NCI-H1092 (cell line): ENCODE measurements at regions not wholly inside any gene's neighbourhood (a gene's known extent, or its start where the extent isn't known, plus 50 kb on each side); places are given as distances from the start of the nearest gene placed in this dataset.
"Not testable (repeated sequence)": the region's sequence is repeated elsewhere in the genome, so short reads cannot be mapped to it uniquely, and the experiment has no call there.

Source experiments
- DNase-seq: peaks from one replicate; lab custom pipeline; 2025; lab: John Stamatoyannopoulos, UW

DNA sequence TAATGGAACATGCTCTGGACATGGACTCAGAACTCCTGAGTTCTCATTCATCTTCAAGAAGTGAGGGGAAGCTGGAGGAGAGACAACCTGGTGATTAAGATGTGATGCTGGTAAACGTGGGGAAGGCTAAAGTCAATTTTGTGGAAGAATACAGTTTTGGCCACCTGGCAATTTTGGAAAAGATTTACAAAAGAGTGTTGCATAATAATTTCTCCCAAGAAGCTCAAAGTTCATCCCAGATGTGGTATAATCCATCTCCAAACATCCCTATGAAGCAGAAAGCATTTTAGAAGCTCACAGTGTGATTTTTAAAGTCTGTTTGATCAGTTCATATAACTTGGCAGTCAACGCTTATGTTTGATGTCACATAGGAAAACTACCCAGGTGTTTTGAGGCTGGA lies 208.7 kb downstream of the LMX1A start:
- DNase-seq: no peak

DNA sequence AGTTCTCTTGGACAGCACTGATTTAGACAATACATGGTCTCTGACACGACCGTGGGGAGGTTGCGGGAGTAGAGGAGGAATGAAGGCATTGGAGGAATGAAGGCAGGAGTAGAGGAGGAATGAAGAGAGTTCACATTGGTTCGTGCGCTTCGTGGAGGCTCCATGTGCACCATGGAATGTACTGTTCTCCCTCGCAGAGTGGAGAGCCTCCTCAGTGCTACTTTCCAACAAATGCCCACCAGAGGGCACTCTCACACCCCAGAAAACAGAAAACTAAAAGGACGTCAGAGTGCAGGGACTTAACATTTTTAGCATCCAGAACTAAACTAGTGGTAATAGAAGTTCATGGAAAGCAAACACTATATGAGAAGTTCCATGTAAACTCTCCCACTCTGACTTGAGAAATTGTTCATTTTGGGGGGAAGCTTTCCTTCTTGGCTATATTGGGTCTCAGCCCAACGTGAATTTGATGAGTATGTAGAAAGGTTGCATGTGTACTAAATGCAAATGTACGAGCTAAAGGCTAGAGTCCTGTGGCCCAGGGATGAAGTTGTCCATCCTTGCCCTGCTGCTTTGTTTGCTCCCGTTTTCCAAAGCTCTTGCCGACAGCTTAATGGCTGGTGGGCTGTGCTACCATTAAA lies 211.6 kb downstream of the LMX1A start:
- DNase-seq: peak; percentile 63

DNA sequence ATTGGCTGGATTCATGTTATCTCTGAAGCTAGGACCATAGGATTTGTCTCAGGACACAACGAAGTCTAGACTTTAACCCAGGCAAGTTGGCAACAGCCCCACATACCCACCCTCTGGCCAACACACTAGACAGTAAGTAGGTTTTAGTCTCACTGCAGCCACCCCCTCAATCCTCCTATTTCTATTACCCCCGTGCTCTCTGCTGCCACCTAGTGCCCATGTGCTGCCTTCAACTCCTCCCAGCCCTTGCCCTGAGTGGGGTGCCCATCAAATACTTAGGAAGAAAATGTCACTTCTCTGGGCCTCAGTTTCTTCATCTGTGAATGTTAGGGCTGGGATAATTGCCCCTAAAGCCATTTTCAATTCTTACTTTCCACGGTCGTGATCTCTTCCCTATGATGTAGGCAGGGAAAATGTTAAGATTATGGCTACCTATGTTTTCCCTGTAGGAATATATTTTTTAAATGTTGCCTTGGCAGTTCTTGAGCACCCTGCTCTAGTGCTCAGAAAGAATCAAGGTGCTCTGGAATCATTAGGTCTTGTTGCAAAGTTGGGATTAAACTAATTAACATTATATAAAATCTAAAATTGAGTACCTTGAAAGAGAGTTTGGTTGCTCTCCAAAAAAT lies 213.0 kb downstream of the LMX1A start:
- peak; percentile 6 for DNase-seq

DNA sequence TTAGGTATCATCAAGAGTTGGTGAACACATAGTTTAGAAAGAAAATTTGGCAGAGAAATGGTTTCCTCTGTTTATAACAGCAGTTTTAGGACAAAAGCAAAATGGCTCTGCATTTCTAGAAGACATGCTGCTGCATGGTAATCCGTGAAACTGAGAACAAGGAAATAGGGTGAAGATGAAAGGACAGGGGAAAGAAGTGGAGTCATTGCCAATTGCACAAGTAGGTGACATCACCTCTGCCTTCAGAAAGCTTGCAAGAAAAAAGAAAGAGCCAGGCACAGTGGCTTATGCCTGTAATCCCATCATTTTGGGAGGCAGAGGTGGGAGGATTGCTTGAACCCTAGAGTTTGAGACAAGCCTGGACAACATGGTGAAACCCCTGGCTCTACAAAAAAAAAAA lies 217.6 kb downstream of the LMX1A start:
- DNase-seq: no peak

DNA sequence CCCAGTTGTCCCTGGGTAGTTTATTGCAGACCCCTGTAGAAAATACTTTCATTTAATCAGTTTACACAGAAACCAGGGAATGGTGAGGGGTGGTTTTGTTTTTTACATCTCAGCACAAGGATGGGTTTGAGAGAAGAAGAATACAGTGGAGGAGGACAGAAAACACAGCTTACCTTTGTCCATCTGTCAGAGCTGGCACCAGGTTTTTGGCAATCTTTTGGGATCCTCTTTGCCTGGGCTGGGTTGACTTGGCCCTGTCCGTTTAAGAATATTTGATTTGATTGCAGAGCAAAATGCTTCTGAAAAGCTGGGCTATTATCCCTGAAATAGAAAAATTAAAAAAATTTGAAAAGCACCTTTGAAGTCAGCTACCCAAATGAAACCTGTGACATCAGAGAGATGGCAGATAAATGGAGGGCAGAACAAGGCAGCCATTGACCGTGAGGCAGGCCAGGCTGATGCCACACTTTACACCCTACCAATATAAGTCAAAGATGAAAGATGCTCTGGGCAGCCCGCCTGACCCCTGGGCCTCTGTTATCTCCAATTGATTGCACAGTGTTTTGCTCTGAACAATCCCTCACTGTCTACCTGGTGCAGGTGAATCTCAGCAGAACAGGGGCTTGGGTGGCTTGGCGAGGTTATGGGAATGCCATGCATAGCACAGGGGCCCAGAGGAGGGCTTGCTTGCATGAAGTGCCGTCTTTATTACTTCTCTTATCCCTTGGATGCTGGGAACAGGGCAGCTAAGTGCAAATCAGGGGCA lies 218.8 kb downstream of the LMX1A start:
- no peak for DNase-seq

DNA sequence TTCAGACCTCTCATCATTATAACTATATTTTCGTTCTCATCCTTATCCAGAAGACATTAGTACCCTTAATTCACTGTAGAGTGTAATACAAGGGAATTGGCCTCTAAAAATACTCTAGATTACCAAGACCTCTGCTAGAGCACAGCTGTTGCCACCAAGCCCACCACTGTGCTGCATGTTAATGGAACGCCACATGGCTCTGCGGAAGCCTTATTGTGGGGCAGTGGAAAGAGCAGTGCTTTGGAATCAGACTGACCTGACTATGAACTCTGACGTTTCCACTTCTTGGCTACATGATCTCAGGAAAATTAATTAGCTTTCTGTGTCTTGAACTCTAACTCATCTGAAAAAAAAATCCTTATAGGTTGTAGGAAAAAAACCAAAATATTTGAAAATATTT lies 222.1 kb downstream of the LMX1A start:
- DNase-seq: no peak

DNA sequence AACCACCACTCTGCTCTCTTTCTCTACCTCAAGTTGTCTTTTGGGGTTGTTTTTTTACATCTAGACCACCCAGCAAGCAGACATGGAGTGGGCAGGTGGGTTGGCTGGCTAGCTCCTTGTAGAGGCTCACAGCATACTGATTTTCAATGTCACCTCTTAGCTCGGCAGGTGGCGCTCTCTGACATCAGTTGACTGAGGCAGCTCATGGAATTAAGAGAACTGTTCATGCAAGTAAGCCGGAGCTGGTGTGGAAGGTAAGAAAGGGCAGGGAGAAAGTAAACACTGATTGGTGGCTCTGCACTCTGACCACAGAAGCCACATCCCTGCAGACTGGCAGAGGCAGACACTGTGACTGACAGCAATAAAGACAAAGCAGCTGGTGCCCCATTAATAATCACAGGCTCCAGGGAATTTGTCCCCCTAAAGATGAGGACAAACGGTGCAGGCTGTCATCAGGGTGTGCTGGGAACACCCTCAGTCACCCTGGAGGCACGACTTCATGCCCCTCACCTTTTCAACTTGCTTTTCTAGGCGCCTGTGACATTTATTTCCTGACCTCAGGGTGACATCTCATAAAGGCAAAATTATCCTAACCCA lies 226.8 kb downstream of the LMX1A start:
- peak; percentile 80 for DNase-seq

DNA sequence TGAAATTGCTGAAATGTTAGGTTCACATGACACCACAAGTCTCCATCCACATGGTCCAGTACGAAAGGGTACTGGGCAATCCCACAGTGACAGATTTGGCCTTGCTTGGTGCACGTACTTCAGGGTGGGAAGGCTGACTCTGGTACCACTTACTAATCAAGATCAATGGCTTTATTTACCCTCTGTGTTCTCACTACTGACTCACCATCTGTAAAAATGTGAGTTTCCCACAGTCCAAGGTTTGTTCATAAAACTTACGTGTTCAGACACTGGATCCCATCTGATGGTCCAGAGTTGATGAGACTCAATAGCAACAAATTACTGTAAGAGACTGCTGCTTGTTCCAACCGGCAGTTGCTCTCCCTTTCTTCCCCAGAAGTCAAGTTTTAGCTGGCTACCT lies 231.7 kb downstream of the LMX1A start:
- no peak for DNase-seq

DNA sequence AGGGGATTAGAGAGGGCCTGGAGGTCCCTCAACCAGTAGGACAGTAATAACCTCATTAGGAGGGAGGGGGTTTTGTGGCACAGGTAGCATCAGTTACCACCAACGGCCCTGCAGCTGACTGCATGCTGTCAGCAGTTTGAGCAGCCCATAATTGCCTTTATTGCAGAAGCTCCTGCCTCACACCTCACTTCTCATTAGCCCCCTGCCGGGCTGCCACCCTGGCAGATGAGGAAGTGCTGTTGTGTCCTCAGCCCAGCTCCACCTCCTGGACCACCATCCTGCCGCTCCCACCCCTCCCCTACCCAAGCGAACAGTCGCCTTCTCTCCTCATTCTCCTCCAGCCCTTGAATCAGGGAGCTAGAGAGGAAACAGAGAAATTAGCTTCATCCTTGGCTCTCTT lies 237.4 kb downstream of the LMX1A start:
- no peak for DNase-seq

DNA sequence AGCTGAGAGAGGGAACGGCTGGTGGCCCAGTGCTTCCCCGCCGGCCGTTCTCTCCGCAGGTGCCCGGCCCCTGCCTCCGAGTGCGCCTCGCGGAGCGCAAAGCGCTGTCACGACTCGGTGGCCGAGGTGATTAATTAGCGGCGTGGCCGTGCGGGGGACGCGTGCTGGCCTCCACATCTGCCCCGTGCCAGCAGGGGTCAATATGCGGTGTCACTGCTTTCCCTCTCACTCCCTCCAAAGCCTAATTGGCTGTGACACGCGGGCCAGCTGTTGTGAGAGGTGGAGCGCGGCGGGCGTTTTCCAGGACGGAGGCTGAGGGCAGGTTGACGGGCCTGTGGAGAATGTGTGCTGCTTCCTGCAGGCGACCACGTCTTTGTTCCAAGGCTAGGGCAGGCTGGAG lies 239.0 kb downstream of the LMX1A start:
- no peak for DNase-seq

DNA sequence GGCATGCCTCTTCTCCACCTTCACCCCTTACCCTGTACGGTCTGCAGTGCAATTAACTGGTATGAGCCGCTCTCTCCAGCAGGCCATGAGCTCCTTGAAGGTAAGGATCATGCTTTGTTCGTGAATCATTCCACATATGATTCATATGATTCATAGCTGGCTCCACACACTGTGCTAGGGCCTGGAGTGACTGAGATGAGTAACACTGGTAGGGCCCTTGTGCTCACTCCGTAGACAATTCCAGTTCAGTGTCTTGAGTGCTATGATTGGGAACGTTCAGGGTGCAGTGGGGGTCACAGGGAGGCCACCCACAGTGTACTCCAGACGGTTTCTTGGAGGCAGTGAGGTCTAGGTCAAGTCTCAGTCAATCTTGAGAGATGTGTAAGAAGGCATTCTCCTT lies 239.8 kb downstream of the LMX1A start:
- no peak for DNase-seq

DNA sequence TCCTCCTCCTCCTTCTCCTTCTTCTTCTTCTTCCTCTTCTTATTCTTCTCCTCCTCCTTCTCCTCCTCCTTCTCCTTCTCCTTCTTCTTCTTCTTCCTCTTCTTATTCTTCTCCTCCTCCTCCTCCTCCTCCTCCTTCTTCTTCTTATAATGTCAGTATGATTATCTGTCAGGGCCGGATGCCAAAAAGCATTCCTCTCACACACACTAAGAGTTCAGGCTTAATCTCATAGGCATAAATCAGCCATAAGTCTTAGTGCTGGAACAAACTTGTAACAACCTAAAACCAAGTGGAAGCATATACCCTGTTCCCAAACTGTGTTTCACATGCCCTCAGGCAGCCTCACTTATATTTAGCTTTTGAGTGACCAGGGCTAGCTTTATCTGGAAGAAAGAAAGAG lies 240.3 kb downstream of the LMX1A start:
- DNase-seq: no peak

DNA sequence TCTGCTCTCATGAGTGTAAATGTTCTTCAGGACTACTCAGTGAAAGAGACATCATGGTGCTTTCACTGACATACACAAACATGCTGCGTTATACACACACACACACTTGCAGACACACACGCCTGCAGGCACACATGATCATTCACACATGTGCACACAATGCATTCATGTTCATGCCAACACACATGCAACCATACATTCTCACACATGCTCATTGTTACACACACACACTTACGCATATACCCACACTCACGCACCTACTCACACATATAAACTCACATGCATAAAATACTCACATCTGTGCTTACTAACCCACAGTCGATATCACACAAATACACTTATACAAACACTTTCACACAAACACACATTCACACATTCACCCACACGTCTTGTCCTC lies 241.6 kb downstream of the LMX1A start:
- DNase-seq: no peak

DNA sequence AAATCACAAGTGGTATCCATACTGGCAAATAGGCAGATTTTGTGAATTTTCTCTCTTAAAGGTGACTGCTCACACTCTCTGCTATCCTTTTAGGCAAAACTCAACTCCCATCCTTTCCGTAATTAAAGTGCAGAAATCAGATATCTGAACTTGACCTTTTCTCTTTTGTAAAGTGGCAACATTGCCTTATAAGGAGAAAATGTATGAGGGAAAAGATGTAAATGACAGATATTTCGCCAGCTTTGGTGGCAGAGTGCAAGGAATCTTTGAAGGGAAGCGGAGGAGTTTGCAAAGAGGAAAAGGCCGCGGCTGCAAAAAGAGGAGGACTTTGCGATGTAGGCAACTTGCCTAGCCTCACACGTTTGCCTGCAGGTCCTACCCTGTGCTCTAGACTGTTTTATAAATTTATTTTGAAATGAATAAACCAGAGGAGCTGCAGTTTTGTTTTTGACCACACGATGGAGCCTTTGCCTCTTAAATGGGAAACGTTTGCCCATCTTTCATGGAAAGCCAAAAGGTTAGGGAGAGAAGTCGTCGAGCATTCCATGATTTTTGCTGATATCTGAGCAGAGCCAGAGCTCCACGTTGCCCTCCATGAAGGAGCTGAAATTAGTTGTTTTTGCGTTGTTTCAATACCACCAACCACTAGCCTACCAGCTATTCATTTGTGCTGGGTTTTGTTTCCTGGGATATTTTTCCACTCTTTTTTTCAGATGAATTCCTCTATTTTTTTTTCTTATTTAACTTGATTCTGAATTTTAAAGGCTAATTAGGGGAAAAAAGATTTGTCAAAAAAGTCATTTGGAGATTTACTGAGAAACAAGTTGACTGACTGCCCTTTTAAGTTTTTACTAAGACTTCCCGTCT lies 242.3 kb downstream of the LMX1A start:
- DNase-seq: peak; percentile 67

DNA sequence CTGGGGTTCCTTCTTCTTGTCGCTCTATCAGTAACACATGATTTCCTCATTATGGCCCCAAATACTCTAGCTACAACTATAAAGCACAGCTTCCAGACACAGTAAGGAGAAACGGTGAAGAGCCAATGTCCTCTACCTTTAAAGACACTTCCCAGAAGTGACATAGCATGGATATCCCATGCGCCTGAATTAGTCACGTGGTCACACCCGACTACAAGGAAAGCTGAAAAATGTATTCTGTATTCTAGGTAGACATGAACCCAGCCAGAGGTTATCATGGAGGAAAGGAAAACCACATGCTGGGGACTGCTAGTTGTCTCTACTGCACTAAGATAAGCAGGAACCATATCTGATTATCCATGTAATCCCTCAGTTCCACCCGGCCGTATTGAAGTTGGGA lies 244.3 kb downstream of the LMX1A start:
- no peak for DNase-seq

DNA sequence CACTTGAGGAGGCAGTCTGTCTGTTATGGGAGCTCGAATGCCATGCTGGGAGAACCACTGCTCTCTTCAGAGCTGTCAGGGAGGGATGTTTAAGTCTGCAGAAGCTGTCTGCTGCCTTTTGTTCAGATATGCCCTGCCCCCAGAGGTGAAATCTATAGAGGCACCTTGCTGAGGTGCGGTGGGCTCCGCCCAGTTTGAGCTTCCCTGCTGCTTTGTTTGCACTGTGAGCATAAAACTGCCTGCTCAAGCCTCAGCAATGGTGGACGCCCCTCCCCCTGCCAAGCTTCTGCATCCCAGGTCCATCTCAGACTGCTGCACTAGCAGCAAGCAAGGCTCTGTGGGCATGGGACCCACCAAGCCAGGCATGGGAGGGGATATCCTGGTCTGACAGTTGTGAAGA lies 247.5 kb downstream of the LMX1A start:
- no peak for DNase-seq

DNA sequence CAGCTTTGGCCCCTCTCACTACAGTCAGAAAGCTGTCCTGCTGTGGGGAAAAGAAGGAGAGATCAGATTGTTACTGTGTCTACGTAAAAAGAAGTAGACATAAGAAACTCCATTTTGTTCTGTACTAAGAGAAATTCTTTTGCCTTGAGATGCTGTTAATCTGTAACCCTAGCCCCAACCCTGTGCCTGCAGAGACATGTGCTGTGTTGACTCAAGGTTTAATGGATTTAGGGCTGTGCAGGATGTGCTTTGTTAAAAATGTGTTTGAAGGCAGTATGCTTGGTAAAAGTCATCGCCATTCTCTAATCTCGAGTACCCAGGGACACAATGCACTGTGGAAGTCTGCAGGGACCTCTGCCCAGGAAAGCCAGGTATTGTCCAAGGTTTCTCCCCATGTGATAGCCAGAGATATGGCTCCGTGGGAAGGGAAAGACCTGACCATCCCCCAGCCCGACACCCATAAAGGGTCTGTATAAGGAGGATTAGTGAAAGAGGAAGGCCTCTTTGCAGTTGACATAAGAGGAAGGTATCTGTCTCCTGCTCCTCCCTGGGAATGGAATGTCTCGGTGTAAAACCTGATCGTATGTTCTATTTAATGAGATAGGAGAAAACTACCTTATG lies 263.9 kb downstream of the LMX1A start:
- not testable (repeated sequence) for DNase-seq

DNA sequence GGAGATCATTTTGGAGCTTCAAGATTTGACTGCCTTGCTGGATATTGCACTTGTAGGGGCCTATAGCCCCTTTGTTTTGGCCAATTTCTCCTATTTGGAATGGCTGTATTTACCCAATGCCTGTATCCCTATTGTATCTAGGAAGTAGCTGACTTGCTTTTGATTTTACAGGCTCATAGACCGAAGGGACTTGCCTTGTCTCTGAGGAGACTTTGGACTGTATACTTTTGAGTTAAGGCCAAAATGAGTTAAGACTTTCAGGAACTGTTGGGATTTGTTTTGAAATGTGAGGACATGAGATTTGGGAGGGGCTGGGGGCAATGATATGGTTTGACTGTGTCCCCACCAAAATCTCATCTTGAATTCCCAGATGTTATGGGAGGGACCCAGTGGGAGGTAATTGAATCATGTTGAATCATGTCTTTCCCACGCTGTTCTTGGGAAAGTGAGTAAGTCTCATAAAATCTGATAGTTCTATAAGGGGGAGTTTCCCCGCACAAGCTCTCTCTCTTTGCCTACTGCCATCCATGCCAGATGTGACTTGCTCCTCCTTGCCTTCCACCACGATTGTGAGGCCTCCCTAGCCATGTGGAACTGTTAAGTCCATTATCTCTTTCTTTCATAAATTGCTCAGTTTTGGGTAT lies 276.1 kb downstream of the LMX1A start:
- no peak for DNase-seq

DNA sequence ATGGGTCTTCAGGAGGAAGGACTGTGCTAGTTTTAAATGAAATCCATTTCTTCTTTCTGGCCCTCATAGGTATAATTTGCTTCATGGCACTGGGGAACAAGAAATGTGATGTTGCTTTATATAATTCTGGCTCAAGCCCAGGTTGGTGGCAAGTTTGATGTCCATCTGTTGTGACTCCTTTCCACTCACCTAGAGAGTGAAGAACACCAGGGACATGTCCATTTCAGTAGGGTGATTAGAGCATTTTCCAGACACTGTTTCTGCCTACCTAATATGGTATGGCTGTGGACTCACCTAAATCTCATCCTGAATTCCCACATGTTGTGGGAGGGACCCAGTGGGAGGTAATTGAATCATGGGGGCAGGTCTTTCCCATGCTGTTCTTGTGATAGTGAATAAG lies 278.1 kb downstream of the LMX1A start:
- no peak for DNase-seq

DNA sequence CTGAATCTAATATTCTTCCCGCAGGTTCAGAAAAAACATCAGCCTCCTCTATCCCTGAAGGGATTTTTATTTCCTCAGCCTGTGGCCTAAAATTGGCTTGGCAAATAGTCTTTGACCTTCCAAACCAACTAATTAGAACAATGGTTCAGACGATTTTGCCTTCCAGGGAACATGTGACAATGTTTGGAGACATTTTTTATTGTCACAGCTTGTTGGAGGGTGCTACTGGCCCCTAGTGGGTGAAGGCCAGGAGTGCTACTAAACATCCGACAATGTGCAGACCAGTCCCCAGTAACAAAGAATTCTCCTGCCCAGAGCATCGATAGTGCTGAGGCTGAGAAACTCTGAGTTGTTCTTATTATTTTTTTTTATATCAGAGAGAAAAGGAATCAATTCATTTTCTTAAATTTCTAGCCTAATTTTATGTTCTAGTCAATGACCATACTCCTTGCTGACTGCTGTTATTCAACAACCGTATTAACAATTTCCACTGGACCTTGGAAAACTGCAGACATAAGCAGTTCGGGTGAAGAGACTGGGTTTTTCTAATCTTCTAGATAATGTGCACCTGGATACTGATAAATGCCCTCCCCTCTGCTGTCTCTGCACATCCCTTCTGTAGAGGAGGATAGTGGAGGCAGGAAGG lies 280.7 kb downstream of the LMX1A start:
- DNase-seq: peak; percentile 57
